Stimulated activated CD8-positive, alpha-beta memory T cell treated with anti-CD3 and anti-CD28 coated beads, Interleukin-15, amount 100 ng/mL, for 48 hours (primary cell): ENCODE measurements at regions not wholly inside any gene's neighbourhood (a gene's known extent, or its start where the extent isn't known, plus 50 kb on each side); places are given as distances from the start of the nearest gene placed in this dataset.
"Not testable (repeated sequence)": the region's sequence is repeated elsewhere in the genome, so short reads cannot be mapped to it uniquely, and the experiment has no call there.

Experiments used
- DNase-seq, 2 donors: peaks; one replicate each; pipeline ENCODE4 v3.0.0-alpha.2; 2020; ENCODE audit warnings: low read depth in 2 of 2

DNA sequence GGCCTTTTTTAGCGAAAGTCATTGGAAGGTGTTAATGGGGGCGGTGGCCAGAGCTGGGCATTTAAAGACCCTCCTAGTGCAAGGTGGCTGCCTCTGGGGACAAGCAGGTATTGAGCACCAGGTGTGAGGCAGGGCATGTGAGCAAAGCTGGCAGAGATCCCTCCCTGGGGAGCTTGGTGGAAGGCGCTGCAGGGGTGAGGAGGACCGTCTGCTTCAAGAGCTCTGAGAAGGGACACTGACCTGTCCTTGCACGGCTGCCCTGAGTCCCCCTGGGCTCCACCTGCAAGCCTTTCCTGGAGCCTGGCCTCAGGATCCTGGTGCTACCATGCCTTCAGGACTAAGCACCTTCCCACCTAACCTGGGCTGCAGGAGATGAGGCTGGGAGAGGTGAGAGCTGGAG lies 127.0 kb upstream of the CIBAR2 start:
- DNase-seq: no peak

DNA sequence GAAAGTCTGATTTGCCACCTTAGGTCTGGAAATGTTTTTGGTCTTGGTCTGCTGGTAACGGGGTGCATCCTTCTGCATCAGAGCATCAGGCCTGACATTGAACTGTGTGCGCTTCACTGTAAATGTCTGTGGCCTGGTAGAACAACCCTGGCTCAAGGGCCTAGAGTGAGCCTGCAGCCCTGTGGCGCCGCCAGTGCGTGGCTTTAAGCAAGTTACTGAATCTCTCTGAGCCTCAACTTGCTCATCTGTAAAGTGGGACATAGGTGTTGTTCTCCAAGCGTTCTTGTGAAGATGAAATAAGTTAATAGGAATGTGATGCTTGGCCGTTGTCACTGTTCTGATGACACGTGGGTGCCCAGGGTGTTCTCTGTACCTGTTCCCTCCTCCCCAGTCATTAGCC lies 127.6 kb upstream of the CIBAR2 start:
- no peak for DNase-seq

DNA sequence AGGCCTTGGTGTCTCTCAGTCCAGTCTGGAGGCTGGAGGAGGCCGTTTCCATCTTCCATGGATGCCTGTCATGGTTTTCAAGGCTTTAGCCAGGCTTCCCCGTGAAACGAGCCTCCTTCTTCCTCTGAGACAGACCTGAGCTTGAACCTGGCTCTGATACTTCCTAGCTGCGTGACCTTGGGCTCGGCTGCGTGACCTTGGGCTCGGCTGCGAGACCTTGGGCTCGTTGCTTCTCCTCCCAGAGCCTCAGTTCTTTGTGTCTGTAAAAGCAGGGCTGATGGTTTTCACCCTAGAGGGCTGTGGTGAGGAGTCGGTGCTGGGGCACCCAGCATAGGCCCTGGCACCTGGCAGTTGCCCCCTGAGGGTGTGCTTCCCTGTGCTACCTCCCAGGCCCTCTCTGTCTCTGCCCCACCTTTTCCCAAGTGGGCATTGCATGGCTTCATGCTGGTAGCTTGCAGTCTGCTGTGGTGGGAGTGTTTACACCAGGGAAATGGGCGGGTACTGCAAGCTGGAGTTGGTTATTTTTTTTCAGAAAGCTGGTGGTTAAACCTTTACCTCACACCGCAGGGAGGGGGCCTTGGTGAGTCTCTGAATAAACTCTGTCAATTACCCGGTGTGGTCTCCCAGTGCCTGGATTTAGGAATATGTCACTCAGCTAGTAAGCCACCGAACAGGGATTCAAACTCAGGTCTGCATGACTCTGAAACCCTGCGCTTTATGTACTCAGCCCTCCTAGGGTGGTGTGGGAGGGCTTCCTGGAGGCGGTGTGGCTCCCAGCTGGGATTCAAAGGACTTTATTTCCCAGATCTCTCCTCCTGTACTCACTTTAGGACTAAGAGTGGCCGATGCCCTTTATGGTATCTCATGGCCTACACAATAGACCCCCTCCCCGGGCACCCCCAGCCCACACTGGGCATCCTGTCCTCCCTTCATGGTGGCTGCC lies 129.0 kb upstream of the CIBAR2 start:
- DNase-seq: no peak

DNA sequence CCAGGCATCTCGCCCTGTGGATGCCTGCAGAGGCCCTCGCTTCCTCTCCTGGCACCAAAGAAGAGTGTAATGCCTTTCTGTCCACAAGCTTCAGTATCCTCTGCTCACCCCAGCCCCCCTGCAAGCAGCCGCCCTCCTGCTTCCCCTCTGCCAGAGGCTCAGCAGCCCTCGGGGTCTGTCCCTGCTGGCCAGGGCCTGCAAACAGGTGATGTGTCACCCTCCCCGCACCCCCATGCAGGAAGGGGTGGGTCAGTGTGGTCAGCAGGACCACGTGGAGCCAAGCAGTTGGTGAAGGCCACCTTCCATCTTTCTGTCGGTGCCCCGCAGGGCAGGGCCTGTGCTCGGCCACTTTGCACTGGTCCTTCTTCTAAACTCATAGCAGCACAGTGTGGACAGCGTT lies 129.9 kb upstream of the CIBAR2 start:
- no peak for DNase-seq

DNA sequence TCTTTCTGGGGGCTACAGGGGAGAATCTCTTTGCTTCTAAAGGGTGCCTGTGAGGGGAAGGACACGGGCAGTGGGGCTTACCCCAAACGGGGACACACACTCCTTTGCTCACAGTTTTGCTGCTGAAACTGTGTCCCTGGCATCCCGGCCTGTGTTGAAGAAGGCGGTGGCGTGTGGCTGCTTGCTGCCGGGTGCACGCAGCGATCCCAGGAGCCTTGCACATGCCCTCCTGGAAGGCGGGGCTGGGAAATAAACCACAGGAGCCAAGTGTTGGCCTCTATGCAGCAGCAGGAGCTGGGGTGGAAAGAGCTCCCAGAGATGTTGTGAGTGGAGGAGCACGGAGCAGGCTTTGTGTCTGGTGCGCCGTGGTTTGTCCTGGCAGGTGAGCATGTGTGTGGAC lies 131.0 kb upstream of the CIBAR2 start:
- DNase-seq: no peak

DNA sequence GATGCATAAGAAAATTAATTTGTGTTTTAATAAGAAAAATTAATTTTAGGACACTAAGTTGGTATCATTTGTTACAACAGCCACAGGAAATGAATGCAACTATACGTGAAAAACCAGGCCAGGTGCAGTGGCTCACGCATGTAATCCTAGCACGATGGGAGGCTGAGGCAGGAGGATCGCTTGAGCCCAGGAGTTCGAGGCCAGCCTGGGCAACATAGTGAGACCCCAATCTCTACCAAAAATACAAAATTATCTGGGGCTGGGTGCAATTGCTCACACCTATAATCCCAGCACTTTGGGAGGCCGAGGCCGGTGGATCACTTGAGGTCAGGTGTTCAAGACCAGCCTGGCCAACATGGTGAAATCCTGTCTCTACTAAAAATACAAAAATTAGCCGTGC lies 132.2 kb upstream of the CIBAR2 start:
- not testable (repeated sequence) for DNase-seq

DNA sequence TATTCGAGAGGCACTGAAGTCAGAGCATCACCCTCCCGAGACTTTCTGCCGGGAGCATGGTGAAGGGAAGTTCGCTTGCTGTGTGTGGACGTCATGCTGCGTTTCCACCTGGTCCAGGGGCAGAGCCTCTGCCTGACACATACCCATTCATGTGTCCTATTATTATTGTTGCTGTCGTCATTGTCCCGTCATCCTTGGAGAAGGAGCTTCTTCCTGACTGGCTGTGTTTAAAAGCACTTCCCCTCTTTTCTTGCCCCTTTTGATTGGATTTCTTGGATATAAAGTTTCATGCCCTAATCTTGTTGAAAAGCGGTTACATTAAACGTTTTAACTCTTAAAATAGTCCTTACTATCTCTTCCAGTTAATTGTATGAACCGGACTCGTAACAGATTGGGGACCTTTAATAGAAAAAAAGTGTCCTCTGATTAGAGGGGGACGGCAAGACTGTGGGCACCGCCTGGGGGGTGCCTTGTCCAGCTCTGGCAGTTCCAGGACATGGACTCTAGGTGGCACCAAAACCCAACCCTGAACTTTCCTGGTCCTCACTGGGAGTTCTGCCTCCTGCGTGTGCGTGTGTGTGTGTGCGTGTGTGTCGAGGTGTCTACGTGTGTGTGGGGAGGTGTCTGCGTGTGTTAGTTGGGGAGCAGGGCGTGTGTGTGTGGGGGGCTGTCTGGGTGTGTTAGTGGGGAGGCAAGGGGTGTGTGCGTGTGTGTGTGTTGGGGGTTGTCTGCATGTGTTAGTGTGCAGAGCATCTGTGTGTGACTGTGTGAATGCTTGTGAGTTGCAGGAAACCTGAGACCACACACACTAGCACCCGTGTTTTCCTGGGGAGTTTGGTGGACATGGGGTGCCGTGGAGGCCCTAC lies 133.3 kb upstream of the CIBAR2 start:
- DNase-seq: peak; percentile 18 to 21

DNA sequence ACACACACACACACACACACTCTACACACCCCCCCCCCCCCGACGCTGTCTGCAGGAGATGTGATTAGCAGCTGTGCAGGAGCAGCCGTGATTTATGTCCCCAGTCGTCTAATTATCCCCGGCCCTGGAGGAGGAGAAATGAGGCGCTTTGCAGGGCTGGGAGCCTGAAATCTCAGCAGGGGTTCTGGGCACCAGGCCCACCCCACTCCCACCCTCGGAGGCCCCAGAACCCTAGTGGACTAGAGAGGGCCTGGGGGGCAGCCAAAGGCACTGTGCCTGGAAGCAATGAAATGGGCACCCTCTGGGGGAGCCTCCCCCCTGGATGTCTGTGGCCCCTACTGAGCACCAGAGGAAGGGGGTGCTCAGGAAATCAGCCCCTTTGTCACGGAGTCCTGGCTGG lies 134.2 kb upstream of the CIBAR2 start:
- DNase-seq: no peak

DNA sequence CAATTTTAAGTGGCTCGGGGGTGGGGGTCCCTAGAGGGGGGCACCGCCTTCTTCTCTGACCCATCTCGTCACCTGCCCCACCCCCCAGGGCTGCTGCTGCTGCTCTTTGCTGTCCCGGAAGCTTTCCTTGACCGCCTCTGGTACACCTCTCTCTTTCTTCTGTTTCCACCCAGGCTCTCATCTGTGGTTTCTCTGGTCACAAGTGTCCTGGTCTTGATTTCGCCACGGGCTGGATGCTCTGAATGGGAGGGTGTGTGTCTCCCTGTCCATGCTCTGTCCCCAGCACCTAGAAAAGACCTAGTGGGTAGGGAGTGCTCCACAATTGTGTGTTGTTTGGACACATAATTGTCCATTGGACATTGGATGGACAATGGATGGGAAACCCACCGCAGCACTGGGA lies 134.7 kb upstream of the CIBAR2 start:
- no peak for DNase-seq

DNA sequence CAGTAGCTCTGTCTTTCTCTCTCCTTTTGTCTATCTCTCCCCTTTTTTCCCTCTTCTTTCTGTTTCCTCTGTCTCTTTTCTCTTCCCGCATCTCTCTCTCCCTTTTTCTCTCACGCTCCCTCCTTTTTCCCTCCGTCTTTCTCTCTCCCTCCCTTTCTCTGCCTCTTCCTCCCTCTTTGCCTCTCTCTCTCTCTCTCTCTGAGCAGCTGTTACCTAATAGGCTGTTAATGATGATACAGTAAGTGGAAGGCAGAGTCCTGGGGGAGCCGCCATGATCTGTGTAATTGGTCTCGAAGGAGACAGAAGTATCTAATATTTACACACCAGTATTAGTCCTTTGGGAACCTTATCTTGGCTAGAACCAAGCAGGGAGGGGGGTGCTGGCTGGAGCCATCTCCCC lies 136.1 kb upstream of the CIBAR2 start:
- DNase-seq: no peak

DNA sequence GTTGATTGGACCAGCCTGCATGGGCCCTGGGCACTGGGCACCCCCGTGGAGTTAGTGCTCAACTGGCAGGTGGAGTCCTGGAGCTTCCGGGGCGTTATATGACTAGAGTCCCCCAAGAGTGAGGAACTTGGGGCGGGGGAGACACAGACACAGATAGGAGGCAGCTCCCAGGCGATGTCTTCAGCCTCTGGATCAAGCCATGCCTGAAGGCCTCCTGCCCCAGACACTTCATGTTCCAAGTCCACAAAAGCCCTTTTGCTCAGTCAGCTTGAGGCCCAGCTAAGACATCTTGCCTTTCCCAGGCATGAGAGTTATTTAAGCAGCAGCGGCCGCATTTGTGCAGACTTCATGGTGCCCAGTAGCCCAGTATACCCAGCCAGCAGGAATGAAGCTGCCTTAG lies 136.6 kb upstream of the CIBAR2 start:
- DNase-seq: no peak

DNA sequence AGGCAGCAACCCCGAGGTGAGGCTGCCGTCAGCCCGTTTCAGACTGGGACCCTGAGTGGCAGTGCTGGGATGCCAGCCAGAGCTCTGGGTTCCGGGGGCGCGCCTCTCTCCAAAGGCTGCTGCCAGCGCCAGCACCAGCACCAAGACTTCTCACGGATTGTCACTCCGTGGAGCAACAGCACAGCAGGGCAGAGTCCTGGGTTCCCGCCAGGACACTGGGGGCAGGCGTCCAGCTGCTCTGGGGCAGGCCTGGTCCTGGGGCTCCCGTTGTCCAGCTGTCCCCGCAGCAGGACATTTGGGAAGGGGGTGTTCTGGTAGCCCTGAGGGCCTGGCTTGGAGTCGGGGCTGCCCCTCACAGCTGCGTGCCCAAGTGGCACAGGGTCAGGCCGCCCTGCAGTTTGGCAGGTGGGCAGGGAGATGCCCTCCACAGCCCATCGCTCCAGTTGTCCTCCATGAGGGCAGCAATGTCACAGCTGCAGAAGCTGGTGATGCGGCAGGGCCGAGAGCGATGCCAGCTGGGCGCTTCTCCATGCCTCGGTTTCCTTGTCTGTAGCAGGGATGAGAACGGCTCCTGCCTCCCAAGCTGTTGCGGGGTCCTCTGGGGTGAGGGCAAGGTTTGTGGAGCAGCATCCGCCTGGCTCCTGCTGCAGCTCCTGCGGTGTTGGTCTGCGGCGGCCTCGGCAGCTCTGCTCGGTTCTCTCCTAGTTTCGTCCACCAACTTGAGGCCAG lies 137.3 kb upstream of the CIBAR2 start:
- no peak for DNase-seq

DNA sequence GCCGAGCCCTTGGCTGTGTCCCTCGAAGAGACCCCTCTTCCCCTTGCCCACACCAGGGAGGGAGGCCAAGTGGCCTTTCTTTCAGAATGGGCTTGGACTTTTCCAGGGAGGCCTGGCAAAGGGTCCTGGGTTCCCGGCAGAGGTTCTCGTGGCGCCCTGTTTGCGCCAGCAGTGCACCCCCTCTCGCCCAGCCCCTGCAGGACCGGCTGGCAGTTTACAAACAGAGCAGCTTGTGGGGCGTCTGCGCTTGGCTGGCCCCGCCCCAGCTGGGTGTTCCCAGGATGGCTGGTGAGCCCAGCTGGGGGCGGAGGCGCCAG lies 137.8 kb upstream of the CIBAR2 start:
- DNase-seq: no peak

DNA sequence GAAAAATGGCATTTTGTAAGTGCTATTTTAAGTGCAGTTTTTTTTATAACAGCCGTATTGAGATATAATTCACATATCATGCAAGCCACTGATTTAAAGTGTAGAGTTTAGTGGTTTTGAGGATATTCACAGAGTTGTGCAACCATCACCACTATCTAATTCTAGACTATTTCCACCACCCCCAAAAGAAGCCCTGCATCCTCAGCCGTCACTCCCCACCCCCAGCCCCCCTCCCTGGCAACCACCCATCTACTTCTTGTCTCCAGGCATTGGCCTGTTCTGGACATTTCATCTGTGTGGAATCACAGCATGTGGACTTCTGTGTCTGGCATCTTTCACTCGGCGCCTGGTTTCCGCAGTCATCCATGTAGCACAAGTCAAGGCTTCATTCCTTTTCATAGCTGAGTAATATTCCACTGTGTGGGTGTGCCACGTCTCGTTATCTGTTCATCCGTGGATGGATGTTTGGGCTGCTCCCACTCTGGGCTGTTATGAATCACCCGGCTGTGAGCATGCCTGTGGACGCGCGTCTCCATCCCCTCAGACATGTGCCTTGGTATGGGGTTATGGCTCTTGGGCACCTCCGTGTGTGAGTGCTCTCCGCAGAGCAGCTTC lies 138.4 kb upstream of the CIBAR2 start:
- no peak for DNase-seq

DNA sequence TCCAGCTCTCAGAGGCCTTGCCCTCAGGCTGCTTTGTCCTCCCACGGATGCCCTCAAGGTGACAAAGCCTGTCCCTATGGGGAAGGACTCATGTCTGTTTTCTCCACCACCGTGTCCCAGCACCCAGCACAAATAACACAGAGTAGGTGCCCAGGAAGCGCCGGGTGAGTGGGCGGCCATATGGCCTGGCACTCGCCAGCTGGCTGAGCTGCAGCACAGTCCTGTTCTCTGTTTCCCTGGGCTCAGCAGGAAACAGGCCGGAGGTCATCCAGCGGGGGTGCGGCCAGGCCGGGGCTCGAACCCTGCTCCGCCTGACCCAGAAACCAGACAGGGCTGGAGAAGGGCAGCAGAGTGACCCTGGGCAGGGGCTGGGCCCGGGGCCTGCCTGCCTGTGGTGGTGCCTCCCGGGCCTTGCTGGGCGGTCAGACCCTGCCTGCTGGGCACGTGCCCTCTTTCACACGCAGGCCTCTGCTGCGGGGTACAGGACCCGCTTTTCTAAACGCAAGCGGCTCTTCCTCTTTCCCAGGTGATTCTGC lies 139.0 kb upstream of the CIBAR2 start:
- DNase-seq: no peak

DNA sequence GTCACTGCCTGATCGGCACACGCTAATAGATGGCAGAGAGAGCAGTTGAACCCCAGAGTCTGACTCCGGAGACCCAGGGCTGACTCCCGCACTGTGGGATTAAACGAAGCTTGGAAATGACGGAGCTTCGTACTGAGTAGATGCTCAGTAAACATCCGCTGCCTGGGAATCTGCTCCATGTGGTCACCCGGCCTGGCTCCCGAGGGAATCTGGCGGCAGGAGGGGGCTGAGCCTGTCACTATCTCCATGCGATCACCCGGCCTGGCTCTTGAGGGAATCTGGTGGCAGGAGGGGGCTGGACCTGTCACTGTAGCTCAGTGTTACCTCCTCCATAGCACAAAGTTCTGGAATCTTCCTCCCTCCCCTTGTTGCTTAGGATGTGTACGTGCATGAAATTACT lies 139.7 kb upstream of the CIBAR2 start:
- DNase-seq: no peak

DNA sequence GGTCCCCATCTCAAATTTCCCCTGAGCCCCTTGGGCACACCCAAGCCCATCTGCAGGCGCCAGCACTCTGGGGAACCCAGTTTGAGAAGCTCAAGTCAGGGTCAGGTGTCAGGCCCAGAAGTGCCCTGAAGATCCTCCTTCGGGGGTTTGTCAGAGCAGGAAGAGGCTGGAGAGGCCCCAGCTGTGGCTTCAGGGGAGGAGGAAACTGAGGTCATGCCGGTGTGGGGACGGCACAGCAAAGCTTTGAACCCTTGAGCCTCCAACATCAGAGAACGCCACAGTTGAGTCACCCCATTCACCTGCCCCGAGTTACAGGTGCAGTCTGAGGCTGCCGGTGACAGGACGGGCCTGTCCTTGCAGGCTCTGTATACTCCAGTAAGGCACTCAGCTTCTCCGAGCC lies 140.2 kb upstream of the CIBAR2 start:
- no peak for DNase-seq

DNA sequence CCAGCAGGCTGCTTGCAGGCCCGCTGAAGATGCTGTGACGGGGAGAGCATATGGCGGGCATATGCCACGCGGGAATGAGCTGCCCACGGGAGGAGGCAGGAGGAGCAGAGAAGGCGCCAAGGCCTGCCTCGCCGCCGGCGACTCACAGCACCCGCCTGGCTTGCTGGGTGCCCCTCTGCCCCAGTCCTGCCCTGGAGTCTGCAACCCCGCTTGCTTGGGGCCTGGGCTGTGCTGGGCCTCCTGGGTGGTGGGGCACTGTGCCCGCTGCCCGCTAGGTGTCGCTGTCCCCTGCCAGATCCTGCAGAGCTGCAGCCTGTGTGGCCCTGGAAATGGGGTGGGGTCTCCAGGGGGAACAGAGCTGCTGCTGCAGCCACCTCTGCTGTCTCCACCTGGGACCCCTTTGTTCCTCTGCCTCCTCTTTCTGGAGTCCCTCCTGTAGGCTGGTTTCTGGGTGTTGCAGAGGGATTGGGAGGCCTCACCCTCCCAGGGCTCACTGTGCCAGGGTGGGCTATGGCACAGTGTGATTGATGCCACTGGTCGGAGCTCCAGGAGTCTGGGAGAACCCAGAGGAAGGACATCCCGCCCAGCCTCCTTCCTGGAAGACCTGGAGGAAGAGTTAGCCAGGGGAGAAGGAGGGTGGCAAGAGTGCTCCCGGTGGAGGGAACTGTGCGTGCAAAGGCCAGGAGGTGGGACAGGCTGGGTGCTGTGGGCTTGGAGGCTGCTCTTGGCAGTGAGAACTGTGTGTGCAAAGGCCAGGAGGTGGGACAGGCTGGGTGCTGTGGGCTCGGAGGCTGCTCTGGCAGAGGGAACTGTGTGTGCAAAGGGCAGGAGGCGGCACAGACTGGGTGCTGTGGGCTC lies 141.0 kb upstream of the CIBAR2 start:
- DNase-seq: peak; percentile 21 to 36

DNA sequence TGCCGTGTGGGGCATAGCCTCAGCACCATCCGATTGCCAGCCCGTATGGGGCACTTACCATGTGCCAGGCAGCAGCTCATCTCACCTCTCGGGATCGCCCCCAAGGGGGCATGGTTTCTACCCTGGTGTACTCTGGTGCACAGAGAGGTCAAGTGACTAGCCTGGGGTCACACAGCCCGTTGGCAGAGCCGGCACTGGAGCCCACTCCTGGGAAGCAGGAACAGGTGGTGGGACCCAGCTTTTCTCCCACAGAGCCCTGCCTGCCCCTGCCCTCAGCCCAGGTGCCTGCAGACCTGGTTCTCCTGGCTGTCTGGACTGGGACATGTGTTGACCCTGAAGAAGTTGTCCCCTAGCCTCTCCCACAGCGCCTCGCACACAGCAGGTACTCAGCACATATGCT lies 141.8 kb upstream of the CIBAR2 start:
- DNase-seq: no peak

DNA sequence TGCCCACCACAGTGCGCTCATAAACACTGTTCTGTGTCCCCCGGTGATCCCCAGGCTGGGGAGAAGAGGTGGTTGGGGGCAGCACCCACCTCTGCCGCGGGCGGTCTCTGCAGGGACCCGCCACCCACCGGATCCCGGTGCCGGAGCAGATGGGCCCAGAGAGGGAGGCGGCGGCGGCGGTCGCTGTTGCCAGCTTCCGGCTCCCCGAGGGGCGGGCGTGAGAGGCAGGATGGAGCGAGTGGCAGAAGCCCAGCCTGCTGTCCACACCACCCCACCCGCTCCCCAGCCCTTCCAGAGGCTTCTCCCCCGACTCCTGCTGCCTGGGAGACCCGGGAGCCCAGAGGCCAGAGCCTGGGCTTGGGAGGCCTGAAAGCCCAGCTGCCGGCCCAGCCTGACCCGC lies 142.6 kb upstream of the CIBAR2 start:
- no peak for DNase-seq

DNA sequence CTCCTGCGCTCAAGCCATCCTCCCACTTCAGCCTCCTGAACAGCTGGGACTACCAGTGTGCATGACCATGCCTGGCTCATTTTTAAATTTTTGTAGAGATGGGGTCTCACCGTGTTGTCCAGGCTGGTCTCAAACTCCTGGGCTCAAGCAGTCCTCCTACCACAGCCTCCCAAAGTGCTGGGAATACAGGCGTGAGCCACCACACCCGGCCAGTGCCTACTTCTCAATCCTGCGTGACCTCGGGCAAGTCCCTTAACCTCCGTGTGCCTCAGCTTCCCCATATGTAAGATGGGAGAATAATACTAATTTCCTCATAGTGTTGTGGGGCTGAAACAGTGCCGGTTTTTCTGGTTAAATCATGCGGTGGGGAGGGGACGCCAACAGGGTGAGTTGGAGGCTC lies 143.5 kb upstream of the CIBAR2 start:
- DNase-seq: no peak
